ENCODE measurements at regions not wholly inside any gene's neighbourhood (a gene's known extent, or its start where the extent isn't known, plus 50 kb on each side); places are given as distances from the start of the nearest gene placed in this dataset.
"Not testable (repeated sequence)": the region's sequence is repeated elsewhere in the genome, so short reads cannot be mapped to it uniquely, and the experiment has no call there.

GRCh38 chr4:82115183-82115582 lies 258.6 kb downstream of the HNRNPD start:
- H3K4me1 Mint-ChIP-seq (ENCODE audit: low read depth); H3K27me3 Mint-ChIP-seq; H3K27ac Mint-ChIP-seq; H3K36me3 Mint-ChIP-seq (ENCODE audit: low read depth); H3K9me3 Mint-ChIP-seq; H3K4me3 Mint-ChIP-seq; DNase-seq: not testable (repeated sequence)

GRCh38 chr4:82108506-82108905 lies 265.3 kb downstream of the HNRNPD start:
- Mint-ChIP-seq H3K9me3 (no peaks in the 10 kb centered on the region), H3K4me1 (ENCODE audit: low read depth) (no peaks in the 10 kb centered on the region), H3K27me3 (peaks cover 3% of the 10 kb centered on the region), H3K27ac (no peak overlapping the region), H3K36me3 (ENCODE audit: low read depth) (no peaks in the 10 kb centered on the region), H3K4me3 (no peak overlapping the region)
- no peak for DNase-seq

DNA sequence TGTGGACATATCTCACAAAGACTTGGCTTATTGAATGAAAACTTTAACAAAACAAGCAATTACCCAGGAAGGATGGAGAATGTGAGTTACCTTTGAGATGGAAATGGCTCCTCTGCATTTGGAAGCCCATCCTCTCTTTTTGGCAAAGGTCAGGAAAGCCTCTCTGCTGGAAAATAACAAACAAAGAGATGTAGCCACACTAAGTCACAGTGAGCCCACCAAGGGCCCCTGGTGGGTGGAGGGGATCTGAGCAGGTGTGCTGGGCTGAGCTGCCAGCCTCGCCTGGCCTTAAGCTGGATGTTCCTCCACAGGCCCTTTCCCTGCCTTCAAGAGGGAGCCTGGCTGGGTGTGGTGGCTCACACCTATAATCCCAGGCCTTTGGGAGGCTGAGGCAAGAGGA lies 269.2 kb downstream of the HNRNPD start:
- Mint-ChIP-seq H3K9me3 (no peaks in the 10 kb centered on the region), H3K27ac (no peak overlapping the region), H3K36me3 (ENCODE audit: low read depth) (no peaks in the 10 kb centered on the region), H3K4me1 (ENCODE audit: low read depth) (no peaks in the 10 kb centered on the region), H3K27me3 (peaks cover 3% of the 10 kb centered on the region), H3K4me3 (no peak overlapping the region)
- DNase-seq = no peak

- Mint-ChIP-seq H3K9me3 (no peaks in the 10 kb centered on the region), H3K27ac (no peak overlapping the region), H3K4me3 (no peak overlapping the region), H3K36me3 (ENCODE audit: low read depth) (no peaks in the 10 kb centered on the region), H3K4me1 (ENCODE audit: low read depth) (no peaks in the 10 kb centered on the region), H3K27me3 (no peaks in the 10 kb centered on the region)
- DNase-seq = no peak
Measured at GRCh38 chr4:82099928-82100579, 273.7 kb downstream of the HNRNPD start.

DNA sequence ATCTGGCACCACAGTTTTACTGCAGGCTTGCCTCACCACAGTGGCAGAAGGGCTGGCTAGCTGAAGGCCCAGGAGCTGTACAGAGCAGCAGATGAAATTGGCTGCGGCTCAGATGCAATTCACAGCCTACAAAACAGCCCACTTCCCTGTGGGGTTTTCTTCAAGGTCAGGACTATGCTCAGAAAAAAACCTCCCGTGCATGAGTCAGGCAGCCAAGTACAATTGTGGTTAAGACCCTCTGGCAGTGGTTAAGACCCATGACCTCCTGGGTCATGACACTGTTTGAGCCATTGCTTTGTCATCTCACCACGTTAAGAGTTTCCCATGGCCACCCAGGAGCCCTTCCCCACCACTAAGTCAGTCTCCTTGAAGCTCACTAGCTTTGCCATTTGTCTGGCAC lies 276.3 kb downstream of the HNRNPD start:
- H3K4me3 Mint-ChIP-seq = no peak overlapping the region
- no peak overlapping the region for H3K27ac Mint-ChIP-seq
- no peak for DNase-seq
- no peaks in the 10 kb centered on the region for H3K9me3 Mint-ChIP-seq
- H3K27me3 Mint-ChIP-seq = no peaks in the 10 kb centered on the region
- H3K4me1 Mint-ChIP-seq (ENCODE audit: low read depth) = no peaks in the 10 kb centered on the region
- H3K36me3 Mint-ChIP-seq (ENCODE audit: low read depth) = no peaks in the 10 kb centered on the region

DNA sequence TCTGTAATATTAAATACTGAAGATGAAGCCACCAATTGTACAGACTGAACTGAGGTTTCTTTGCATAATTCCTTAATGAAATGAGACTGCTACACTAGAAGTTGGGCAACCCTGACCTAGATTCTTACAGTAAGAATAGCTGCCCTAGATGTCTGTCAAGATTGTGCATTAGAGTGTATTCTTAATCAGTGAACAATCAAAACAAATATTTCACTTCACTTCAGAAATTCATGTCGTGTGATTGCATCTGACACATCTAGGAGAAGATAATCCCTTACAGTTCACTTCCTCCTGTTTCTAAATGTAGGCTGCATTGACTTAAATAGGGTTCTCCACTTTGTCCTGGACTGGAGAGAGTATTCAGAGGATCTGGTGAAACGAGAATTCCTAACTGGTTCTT lies 283.1 kb downstream of the HNRNPD start:
- Mint-ChIP-seq H3K9me3 (no peaks in the 10 kb centered on the region), H3K27ac (no peak overlapping the region), H3K4me3 (no peak overlapping the region), H3K36me3 (ENCODE audit: low read depth) (no peaks in the 10 kb centered on the region), H3K27me3 (no peaks in the 10 kb centered on the region), H3K4me1 (ENCODE audit: low read depth) (no peaks in the 10 kb centered on the region)
- DNase-seq = no peak

GRCh38 chr4:82084747-82085146 lies 289.0 kb downstream of the HNRNPD start:
- no peaks in the 10 kb centered on the region for H3K27me3 Mint-ChIP-seq
- no peaks in the 10 kb centered on the region for H3K36me3 Mint-ChIP-seq (ENCODE audit: low read depth)
- no peak for DNase-seq
- H3K4me1 Mint-ChIP-seq (ENCODE audit: low read depth) = no peaks in the 10 kb centered on the region
- no peaks in the 10 kb centered on the region for H3K9me3 Mint-ChIP-seq
- no peak overlapping the region for H3K4me3 Mint-ChIP-seq
- H3K27ac Mint-ChIP-seq = no peak overlapping the region

- not testable (repeated sequence) for H3K27me3 Mint-ChIP-seq; H3K27ac Mint-ChIP-seq; H3K4me3 Mint-ChIP-seq; H3K4me1 Mint-ChIP-seq (ENCODE audit: low read depth); DNase-seq; H3K9me3 Mint-ChIP-seq; H3K36me3 Mint-ChIP-seq (ENCODE audit: low read depth)
Measured at GRCh38 chr4:82077471-82077995, 296.3 kb downstream of the HNRNPD start.

DNA sequence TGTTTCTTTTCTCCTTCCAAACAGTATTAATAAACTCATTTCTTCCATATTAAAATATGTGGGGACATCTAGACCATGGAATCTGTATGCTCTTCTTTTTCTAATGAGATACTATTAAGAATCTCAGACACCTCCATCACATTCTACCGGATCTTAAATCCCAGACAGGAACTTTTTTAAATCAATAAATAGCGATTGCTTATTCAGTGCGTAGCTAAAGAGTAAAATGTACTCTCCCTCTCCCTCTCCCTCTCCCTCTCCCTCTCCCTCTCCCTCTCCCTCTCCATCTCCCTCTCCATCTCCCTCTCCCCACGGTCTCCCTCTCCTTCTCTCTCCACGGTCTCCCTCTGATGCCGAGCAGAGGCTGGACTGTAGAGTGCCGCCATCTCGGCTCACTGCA lies 297.0 kb downstream of the HNRNPD start:
- Mint-ChIP-seq H3K4me1 (ENCODE audit: low read depth) (no peaks in the 10 kb centered on the region), H3K4me3 (no peak overlapping the region), H3K27ac (no peak overlapping the region), H3K27me3 (no peaks in the 10 kb centered on the region), H3K9me3 (no peaks in the 10 kb centered on the region), H3K36me3 (ENCODE audit: low read depth) (no peaks in the 10 kb centered on the region)
- no peak for DNase-seq

DNA sequence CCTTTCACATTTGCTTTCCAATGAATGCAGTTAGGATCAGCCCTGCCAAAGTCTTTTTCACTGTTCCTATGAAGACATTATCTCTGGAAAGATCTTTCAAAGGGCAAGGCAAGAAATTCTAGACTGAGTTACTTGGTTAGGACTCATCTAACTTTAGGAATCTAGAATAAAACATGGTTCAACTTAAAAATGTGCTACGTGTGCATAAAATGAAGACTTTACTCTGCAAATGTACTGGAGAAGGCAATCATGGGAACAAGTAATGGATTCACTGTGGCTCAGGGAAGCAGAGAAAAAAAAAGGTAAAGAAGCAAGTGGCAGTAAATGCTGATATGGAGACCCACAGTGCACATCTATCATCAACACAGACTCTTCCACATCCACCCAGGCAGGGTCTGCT lies 297.4 kb downstream of the HNRNPD start:
- no peaks in the 10 kb centered on the region for H3K36me3 Mint-ChIP-seq (ENCODE audit: low read depth)
- H3K4me3 Mint-ChIP-seq = no peak overlapping the region
- H3K27me3 Mint-ChIP-seq = no peaks in the 10 kb centered on the region
- no peak overlapping the region for H3K27ac Mint-ChIP-seq
- DNase-seq = no peak
- H3K4me1 Mint-ChIP-seq (ENCODE audit: low read depth) = no peaks in the 10 kb centered on the region
- no peaks in the 10 kb centered on the region for H3K9me3 Mint-ChIP-seq

DNA sequence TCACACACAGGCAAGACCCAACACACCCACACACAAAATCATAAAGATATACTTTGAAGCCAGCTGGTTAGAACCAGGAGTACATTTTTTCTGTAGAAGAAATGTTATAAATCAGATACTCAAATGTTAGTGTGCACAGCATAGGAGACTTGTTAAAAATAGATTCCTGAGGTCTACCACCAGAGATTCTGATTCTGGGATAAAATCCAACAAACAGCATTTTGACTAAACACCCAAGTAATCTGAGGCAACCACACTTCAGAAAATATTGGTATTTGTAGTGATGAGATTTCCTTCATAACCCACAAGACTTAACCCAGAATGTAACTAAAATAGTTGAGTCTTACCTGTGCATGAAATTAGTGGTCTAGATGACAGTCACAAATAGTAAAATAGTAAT lies 301.8 kb downstream of the HNRNPD start:
- H3K4me3 Mint-ChIP-seq = no peak overlapping the region
- H3K4me1 Mint-ChIP-seq (ENCODE audit: low read depth) = no peaks in the 10 kb centered on the region
- no peak for DNase-seq
- H3K9me3 Mint-ChIP-seq = no peaks in the 10 kb centered on the region
- no peaks in the 10 kb centered on the region for H3K36me3 Mint-ChIP-seq (ENCODE audit: low read depth)
- no peak overlapping the region for H3K27ac Mint-ChIP-seq
- H3K27me3 Mint-ChIP-seq = peaks cover 9% of the 10 kb centered on the region

GRCh38 chr4:82069883-82070638 lies 303.7 kb downstream of the HNRNPD start:
- no peak overlapping the region for H3K27ac Mint-ChIP-seq
- H3K27me3 Mint-ChIP-seq = peaks cover 15% of the 10 kb centered on the region
- no peak overlapping the region for H3K4me3 Mint-ChIP-seq
- no peaks in the 10 kb centered on the region for H3K36me3 Mint-ChIP-seq (ENCODE audit: low read depth)
- no peaks in the 10 kb centered on the region for H3K4me1 Mint-ChIP-seq (ENCODE audit: low read depth)
- no peak for DNase-seq
- no peaks in the 10 kb centered on the region for H3K9me3 Mint-ChIP-seq

DNA sequence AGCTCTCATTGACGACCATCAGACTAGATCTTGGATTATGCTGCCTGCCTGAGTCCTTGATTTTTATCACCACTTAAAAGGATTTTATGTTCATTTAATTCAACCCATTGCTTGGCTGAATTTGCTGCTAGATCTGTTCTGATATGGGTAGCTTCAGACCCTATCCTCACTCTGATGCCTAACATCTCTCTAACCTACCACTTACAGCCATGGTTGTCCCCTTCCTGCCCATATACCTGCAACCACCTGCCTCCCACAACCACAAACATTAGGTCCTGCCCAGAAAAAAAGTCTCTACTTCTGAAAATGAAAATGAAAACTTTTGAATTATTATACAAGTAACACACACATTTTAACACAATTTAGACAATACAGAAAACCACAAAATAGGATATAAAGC lies 310.8 kb downstream of the HNRNPD start:
- peaks cover 17% of the 10 kb centered on the region for H3K27me3 Mint-ChIP-seq
- no peaks in the 10 kb centered on the region for H3K9me3 Mint-ChIP-seq
- no peaks in the 10 kb centered on the region for H3K4me1 Mint-ChIP-seq (ENCODE audit: low read depth)
- no peaks in the 10 kb centered on the region for H3K36me3 Mint-ChIP-seq (ENCODE audit: low read depth)
- no peak overlapping the region for H3K4me3 Mint-ChIP-seq
- no peak for DNase-seq
- no peak overlapping the region for H3K27ac Mint-ChIP-seq

- no peak for DNase-seq
- H3K27me3 Mint-ChIP-seq = peaks cover 11% of the 10 kb centered on the region
- H3K9me3 Mint-ChIP-seq = no peaks in the 10 kb centered on the region
Measured at GRCh38 chr4:82057990-82058544, 315.7 kb downstream of the HNRNPD start.

GRCh38 chr4:82055156-82055555 lies 318.6 kb downstream of the HNRNPD start:
- H3K4me1 Mint-ChIP-seq (ENCODE audit: low read depth) = no peaks in the 10 kb centered on the region
- DNase-seq = no peak
- H3K27me3 Mint-ChIP-seq = peaks cover 28% of the 10 kb centered on the region
- H3K9me3 Mint-ChIP-seq = no peaks in the 10 kb centered on the region
- no peak overlapping the region for H3K27ac Mint-ChIP-seq
- no peak overlapping the region for H3K4me3 Mint-ChIP-seq
- no peaks in the 10 kb centered on the region for H3K36me3 Mint-ChIP-seq (ENCODE audit: low read depth)

More at GRCh38 chr4:82057990-82058544, 315.7 kb downstream of the HNRNPD start:
- Mint-ChIP-seq H3K27ac (no peak overlapping the region), H3K36me3 (ENCODE audit: low read depth) (no peaks in the 10 kb centered on the region), H3K4me1 (ENCODE audit: low read depth) (no peaks in the 10 kb centered on the region), H3K4me3 (no peak overlapping the region)
